NB4 (cell line): ENCODE measurements at regions not wholly inside any gene's neighbourhood (a gene's known extent, or its start where the extent isn't known, plus 50 kb on each side); places are given as distances from the start of the nearest gene placed in this dataset.

Experiments
- DNase-seq: peaks from one replicate; pipeline ENCODE4 v3.0.0; 2010; ENCODE audit warnings: low read depth
- H3K4me3 ChIP-seq: one replicate; pipeline ENCODE4 v1.5.1; 2011; ENCODE audit warnings: mild to moderate bottlenecking, low read depth, low read length, moderate library complexity
- CTCF ChIP-seq: IDR thresholded peaks from one replicate; pipeline ENCODE4 v1.5.1; 2012; ENCODE audit warnings: low read depth, low read length
- MAX ChIP-seq: IDR thresholded peaks from 2 replicates; pipeline ENCODE4 v1.6.1; 2011; ENCODE audit warnings: low read depth, low read length
- MYC ChIP-seq: IDR thresholded peaks from 2 replicates; pipeline ENCODE4 v1.6.1; 2011; ENCODE audit warnings: low read depth, low read length
- POLR2A ChIP-seq: IDR thresholded peaks from 2 replicates; pipeline ENCODE4 v1.6.1; 2011; ENCODE audit warnings: mild to moderate bottlenecking; ENCODE audit not compliant: insufficient read length; ENCODE audit errors: extremely low read depth

- TF ChIP-seq MYC (no peak), POLR2A (no peak), MAX (no peak), CTCF (no peak)
- no peak for DNase-seq
- no peak overlapping the region for H3K4me3 ChIP-seq
Observed at GRCh38 chr3:175965036-175965435, 1105.9 kb downstream of the NAALADL2 start.

- TF ChIP-seq CTCF (no peak), MAX (no peak)
- peak; percentile 15 for DNase-seq
- no peak overlapping the region for H3K4me3 ChIP-seq
Observed at GRCh38 chr3:175957427-175957826, 1098.3 kb downstream of the NAALADL2 start.

GRCh38 chr3:175956964-175957363 lies 1097.8 kb downstream of the NAALADL2 start:
- peak; percentile 14 for DNase-seq
- TF ChIP-seq POLR2A (no peak), CTCF (no peak), MAX (no peak), MYC (no peak)
- no peak overlapping the region for H3K4me3 ChIP-seq

GRCh38 chr3:175951047-175951694 lies 1092.0 kb downstream of the NAALADL2 start:
- DNase-seq: no peak
- TF ChIP-seq MYC: no peak
- no peak for TF ChIP-seq POLR2A
- TF ChIP-seq MAX: no peak
- no peak for TF ChIP-seq CTCF
- H3K4me3 ChIP-seq: no peak overlapping the region

- no peak for DNase-seq
- TF ChIP-seq MYC: no peak
- no peak for TF ChIP-seq MAX
- TF ChIP-seq POLR2A: no peak
- no peak for TF ChIP-seq CTCF
Observed at GRCh38 chr3:175948041-175948440, 1088.9 kb downstream of the NAALADL2 start.

GRCh38 chr3:175941352-175941751 lies 1082.2 kb downstream of the NAALADL2 start:
- H3K4me3 ChIP-seq: no peak overlapping the region
- no peak for TF ChIP-seq POLR2A
- peak; percentile 60 for TF ChIP-seq CTCF
- DNase-seq: peak; percentile 34

More at GRCh38 chr3:175948041-175948440, 1088.9 kb downstream of the NAALADL2 start:
- H3K4me3 ChIP-seq: no peak overlapping the region
